ENCODE measurements at regions not wholly inside any gene's neighbourhood (a gene's known extent, or its start where the extent isn't known, plus 50 kb on each side); places are given as distances from the start of the nearest gene placed in this dataset.

GRCh38 chr5:91977579-91977978, 594.5 kb upstream of the ARRDC3 start:
- no peak overlapping the region for H3K4me3 ChIP-seq (ENCODE audit: control insufficient read depth, low read depth, low read length)
- no peak for DNase-seq (ENCODE audit: low read depth)
- TF ChIP-seq, protein P1, sequence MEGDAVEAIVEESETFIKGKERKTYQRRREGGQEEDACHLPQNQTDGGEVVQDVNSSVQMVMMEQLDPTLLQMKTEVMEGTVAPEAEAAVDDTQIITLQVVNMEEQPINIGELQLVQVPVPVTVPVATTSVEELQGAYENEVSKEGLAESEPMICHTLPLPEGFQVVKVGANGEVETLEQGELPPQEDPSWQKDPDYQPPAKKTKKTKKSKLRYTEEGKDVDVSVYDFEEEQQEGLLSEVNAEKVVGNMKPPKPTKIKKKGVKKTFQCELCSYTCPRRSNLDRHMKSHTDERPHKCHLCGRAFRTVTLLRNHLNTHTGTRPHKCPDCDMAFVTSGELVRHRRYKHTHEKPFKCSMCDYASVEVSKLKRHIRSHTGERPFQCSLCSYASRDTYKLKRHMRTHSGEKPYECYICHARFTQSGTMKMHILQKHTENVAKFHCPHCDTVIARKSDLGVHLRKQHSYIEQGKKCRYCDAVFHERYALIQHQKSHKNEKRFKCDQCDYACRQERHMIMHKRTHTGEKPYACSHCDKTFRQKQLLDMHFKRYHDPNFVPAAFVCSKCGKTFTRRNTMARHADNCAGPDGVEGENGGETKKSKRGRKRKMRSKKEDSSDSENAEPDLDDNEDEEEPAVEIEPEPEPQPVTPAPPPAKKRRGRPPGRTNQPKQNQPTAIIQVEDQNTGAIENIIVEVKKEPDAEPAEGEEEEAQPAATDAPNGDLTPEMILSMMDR (IDR thresholded peaks at IDR 0.05; ENCODE audit: control insufficient read depth, insufficient read depth, low read depth, low read length, missing control alignments), result no peak

DNA sequence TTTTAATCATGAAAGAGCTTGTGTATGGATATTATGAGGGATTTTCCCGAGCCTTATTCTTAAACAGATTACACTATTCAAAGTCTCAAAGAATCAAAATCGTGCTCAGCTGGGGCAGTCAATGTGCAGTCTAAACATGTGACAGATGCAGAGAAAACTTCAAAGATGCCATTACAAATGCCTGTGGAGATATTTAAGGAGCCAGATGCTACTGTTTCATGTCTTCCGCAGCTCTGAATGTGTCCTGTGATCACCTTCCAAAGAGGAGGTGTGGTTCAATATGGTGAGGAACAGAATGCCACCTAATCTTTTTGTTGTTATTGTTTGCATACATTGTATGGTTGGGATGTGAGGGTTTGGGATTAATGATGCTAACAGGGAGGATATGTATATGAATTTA, 593.3 kb upstream of the ARRDC3 start:
- no peak overlapping the region for H3K4me3 ChIP-seq (ENCODE audit: control insufficient read depth, low read depth, low read length)
- TF ChIP-seq, protein P1 (IDR thresholded peaks at IDR 0.05; ENCODE audit: control insufficient read depth, insufficient read depth, low read depth, low read length, missing control alignments), result no peak
- no peak for DNase-seq (ENCODE audit: low read depth)

DNA sequence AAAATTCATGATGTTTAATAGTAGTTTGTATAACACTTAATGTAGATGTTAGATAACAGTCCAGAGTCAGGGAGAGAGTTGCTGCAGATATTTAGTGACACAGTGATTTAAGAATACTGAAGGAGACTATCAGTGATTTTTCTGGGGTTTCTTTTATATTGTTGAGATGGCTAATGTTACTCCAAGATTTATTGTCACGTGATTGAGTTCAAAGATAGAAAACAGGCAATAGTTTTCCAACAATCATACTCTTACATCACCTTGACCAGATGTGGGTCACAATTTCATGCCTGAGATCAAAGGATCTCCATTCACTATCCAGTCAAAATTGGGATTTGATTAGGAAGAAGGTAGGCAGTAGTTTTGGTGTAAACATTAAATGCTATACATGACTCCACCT, 580.0 kb upstream of the ARRDC3 start:
- no peak overlapping the region for H3K4me3 ChIP-seq (ENCODE audit: control insufficient read depth, low read depth, low read length)
- TF ChIP-seq, protein P1 (IDR thresholded peaks at IDR 0.05; ENCODE audit: control insufficient read depth, insufficient read depth, low read depth, low read length, missing control alignments), result no peak
- DNase-seq (ENCODE audit: low read depth), result no peak

GRCh38 chr5:91957666-91958065, 574.5 kb upstream of the ARRDC3 start:
- peak; percentile 18 for DNase-seq (ENCODE audit: low read depth)
- H3K4me3 ChIP-seq (ENCODE audit: control insufficient read depth, low read depth, low read length), result no peak overlapping the region
- TF ChIP-seq, protein P1 (IDR thresholded peaks at IDR 0.05; ENCODE audit: control insufficient read depth, insufficient read depth, low read depth, low read length, missing control alignments), result no peak

GRCh38 chr5:91956738-91957137, 573.6 kb upstream of the ARRDC3 start:
- DNase-seq (ENCODE audit: low read depth), result no peak
- H3K4me3 ChIP-seq (ENCODE audit: control insufficient read depth, low read depth, low read length), result no peak overlapping the region
- TF ChIP-seq, protein P1 (IDR thresholded peaks at IDR 0.05; ENCODE audit: control insufficient read depth, insufficient read depth, low read depth, low read length, missing control alignments), result no peak

GRCh38 chr5:91955610-91956009, 572.5 kb upstream of the ARRDC3 start:
- no peak for DNase-seq (ENCODE audit: low read depth)
- no peak overlapping the region for H3K4me3 ChIP-seq (ENCODE audit: control insufficient read depth, low read depth, low read length)
- TF ChIP-seq, protein P1 (IDR thresholded peaks at IDR 0.05; ENCODE audit: control insufficient read depth, insufficient read depth, low read depth, low read length, missing control alignments), result no peak

DNA sequence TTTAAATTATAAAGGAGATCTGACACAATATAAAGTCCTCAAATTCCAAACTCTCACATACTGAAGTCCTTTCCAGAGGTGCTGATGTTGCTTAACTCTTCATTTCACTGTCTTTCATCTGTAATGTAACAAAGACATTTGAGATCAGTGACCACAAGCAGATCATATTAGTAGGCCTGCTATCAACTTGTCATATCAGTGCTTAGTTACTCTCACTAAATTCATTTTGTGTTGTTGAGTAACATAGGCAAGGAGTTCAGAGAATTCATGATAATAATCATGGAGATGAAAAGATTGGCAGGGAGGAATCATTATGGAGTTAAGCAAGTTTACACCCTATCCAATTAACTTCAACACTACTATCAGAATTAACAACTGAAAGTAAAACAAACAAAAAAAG, 571.0 kb upstream of the ARRDC3 start:
- no peak overlapping the region for H3K4me3 ChIP-seq (ENCODE audit: control insufficient read depth, low read depth, low read length)
- DNase-seq (ENCODE audit: low read depth), result no peak
- TF ChIP-seq, protein P1 (IDR thresholded peaks at IDR 0.05; ENCODE audit: control insufficient read depth, insufficient read depth, low read depth, low read length, missing control alignments), result no peak

All from AG09309 (cell line).